SHP77 (cell line): ENCODE measurements at regions not wholly inside any gene's neighbourhood (a gene's known extent, or its start where the extent isn't known, plus 50 kb on each side); places are given as distances from the start of the nearest gene placed in this dataset.
"Not testable (repeated sequence)": the region's sequence is repeated elsewhere in the genome, so short reads cannot be mapped to it uniquely, and the experiment has no call there.

Source experiments
- DNase-seq, 2 experiments: peaks; one replicate each; lab custom pipeline; 2025; lab: John Stamatoyannopoulos, UW

DNA sequence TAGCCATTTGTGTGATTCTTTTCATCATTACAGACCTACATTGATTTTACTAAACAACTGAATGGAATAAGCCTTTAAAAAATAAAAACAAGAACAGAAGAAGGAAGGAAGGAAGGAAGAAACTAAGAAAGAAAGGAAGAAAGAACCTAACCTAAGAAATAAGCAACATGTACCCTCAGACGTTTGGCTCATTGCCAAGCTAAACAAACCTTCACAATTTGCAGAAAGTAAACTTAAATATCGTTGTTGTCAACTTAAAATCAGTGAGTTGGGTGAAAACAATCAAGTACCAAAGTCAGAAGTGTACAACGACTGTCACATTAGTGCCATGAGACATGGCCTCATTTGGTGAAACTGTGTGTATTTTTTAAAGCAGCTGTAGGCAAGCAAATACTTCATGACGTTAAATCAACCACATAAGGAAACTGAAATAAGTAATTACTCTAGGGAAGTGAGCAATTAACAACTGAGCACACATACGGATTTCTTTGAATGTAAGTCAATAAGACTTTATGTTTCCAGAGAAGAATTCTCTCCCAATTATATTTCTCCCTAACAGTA, 313.1 kb upstream of the TMPRSS15 start:
- no peak for DNase-seq

DNA sequence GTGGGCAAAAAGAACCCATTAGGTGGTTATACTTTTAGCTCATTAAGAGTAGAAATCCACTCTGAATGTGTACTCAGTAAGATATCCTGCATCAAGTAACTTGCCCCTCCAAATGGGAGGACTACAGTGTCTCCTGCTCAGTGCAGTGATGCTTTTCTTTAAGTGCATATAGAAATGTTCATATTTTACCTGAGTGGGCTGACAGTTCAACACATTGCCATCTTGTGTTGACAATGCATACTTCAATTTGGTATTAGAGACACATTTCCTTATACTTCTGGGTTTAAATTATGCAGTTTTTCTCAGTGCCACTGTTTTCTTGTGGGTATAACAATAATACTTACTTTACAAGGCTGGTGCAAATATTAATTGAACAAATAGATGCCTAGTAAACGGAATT, 318.6 kb upstream of the TMPRSS15 start:
- DNase-seq, result no peak

DNA sequence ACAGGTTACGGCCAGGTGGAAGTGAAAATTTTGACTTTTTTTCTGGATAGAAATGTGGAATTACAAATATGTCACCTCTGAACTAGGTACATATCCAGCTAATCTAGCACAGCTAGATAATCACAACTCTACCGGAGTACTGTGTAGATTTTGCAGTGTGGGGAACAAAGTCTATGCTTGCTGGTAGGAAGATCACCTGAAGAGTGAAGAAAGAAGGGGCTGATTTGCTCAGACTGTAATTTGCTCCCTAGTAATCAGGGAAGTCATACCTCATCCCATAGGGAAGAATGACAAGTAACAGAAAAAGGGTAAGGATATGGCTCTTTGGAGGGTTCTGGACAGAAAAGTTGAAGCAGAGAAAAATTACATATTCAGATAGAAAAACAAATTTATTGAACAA, 319.6 kb upstream of the TMPRSS15 start:
- DNase-seq, result no peak

DNA sequence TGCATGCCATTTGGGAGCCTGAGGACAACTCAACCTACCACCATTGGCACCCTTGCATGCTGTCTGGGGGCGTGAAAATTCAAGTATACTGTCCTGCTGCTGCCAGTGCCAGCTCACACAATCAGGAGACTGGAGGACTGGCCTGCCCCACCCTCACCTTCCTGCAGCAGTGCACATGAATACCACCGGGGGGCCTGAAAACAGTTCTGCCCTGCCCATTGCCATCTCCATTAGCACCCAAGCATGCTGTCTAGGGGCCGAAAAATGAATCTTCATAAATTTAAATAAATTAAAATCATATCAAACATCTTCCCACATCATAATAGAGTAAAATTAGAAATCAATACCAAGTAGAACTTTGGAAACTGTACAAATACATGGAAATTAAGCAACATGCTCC, 322.1 kb upstream of the TMPRSS15 start:
- DNase-seq, result no peak

DNA sequence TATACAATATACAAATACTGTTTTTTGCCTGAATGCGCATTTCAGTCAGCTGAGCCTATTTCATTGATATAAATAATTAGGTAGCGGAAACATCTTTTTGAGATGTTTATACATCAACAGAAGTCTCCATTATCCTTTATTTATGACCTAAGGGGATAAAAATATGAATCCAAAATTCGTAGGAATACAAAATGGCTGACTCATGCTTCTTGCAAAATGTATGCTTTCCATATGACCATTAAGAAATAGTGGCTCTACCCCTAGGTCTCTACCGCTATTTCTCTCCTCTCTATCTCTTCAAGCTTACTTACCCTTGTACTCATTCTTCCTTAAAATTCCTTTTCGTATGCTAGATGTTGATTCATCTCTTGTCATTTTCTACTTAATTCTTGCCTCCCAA, 338.4 kb upstream of the TMPRSS15 start:
- no peak for DNase-seq

DNA sequence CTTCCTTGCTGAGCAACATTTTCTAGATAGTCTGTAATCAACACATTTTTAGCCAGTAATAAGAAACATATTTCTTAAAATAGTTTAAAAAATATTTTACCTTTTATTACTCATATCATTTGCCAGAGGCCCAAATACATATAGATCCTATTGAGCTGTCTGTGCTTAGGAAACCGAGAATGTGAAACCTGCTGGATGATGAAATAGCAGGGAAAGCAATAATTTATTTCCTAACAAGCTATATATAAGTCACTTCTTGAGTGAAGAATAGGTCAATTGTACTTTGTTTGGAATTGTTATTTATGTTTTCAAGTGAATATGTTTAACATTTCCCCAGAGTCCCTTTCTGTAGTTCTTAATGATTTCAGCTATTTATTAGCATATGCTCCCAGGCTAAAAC, 339.9 kb upstream of the TMPRSS15 start:
- no peak for DNase-seq

DNA sequence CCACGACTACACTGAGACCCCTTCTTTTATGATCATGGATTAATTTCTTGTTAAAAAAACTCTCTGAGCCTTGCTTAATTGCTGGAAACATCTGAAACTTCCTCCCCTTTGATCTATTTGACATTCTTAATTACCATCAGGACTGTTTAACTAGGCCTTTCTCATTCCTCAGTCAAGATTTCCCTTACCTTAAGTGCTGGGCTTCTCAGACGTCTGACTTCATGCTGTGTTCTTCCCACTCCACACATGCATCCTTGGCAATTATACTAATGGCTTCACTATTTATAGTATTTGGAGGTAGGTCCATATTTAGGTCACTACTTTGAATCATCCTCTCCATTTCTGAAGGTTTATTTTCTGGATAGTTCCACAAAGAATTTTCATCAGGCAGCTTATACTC, 341.3 kb upstream of the TMPRSS15 start:
- no peak for DNase-seq

DNA sequence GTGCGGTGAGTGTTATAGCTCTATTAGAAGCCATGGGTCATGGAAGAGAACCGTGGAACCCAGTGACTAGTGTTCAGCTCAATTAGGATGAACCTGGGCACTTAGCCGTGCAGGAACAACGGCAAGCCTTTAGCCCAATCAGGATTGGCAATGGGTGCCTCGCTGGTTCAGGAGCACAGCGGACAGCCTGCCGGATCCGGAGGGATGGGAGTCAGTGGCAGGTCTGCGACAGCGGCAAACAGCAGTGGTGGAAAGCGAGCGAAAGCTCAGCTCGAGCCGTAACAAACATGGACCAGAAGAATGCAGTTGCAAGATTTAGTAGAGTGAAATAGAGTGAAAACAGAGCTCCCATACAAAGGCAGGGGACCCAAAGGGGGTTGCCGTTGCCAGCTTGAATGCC, 349.3 kb upstream of the TMPRSS15 start:
- DNase-seq, result not testable (repeated sequence)

DNA sequence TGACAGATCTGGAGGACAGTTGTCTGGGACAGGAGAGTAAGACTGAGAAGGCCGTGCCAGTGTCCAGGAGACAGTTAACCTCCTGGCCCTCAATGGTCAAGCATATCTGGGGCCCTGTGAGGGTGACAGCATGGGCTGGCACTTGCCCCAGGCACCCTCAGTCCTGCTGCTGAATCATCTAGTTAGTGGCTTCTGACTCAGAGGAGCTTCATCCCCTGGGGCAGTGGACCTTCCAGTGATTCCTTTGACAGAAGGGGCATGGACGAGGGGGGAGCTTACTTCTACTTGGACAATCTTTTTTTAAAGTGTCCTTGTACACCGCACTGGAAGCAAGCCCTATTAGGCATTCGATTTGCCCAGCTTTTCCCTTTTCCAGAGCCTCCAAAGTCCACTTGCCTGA, 352.7 kb upstream of the TMPRSS15 start:
- not testable (repeated sequence) for DNase-seq

DNA sequence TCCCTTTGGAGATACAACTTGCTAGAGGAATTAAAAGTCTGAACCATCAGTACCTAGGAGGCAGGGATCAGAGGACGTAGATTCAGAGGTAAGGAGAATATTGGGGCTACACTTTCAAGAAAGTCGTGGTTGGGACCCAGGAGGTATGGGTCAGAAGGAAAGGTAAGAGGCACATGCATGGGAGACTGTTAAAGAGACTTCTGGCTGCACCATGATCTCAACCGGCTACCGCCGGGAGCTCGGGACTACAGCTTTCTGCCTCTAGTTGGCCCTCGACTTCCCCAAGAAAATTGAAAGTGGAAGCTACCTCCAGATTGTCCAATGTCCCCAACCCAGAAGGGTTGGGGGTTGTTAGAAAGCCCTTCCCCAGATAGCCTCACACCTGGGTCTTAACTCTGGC, 355.7 kb upstream of the TMPRSS15 start:
- DNase-seq, result no peak

DNA sequence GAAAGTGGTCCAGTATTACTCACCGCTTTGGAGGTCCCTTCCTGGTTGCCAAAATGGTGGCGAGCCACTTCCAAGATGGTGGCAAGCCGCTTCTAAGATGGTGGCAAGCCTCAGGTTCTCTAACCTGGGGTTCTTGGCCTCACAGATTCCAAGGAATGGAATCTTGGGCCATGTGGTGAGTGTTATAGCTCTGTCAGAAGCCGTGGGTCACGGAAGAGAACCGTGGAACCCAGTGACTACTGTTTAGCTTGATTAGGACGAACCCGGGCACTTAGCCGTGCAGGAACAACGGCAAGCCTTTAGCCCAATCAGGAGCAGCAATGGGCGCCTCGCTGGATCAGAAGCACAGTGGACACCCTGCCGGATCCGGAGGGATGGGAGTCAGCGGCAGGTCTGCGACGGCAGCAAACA, 356.2 kb upstream of the TMPRSS15 start:
- no peak for DNase-seq

DNA sequence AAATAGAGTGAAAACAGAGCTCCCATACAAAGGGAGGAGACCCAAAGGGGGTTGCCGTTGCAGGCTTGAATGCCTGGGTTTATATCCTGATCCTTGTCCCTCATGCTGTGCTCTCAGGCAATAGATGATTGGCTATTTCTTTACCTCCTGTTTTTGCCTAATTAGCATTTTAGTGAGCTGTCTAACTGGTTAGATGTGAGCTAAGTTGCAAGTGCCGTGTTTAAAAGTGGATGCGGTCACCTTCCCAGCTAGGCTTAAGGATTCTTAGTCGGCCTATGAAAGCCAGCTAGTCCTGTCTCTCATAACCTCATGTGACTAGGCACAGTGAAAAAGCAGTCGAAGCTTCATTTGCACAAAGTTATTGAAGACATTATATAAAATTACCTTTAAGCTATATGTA, 356.7 kb upstream of the TMPRSS15 start:
- no peak for DNase-seq

DNA sequence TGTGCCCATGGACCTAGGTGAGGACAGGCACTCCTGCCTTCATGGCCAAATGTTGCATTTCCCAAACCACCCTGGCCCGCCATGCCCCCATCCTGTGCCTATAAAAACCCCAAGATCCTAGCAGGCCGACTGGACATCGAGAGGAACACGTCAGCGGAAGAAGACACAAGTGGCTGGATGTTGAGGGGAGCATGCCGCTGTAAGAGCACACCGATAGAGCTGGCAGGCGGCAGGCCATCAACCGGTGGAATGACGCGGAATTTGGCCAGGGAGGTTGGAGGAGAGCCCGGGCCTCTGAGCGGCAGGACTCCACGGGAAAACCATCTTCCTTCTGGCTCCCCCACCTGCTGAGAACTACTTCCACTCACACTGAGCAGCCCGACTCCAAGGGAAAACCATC, 361.1 kb upstream of the TMPRSS15 start:
- no peak for DNase-seq

DNA sequence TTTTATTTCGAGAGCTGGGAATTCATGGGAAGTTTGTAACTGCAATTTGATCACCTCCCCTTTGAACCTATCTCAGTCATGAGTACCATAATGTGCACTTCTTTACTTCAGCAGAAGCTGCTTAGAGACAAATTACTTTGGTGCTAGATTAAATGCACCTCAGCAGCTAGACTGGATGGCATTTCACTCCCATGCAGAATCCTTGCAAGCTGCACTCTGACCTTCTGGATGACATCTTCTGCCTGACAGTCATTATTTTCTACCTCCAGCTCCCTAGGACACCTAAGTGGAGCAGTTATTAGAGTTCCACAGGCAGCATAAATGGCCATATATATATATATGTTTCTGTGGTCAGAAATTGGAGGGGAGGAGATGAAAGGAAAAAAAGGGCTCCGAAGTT, 366.0 kb upstream of the TMPRSS15 start:
- DNase-seq, result no peak

DNA sequence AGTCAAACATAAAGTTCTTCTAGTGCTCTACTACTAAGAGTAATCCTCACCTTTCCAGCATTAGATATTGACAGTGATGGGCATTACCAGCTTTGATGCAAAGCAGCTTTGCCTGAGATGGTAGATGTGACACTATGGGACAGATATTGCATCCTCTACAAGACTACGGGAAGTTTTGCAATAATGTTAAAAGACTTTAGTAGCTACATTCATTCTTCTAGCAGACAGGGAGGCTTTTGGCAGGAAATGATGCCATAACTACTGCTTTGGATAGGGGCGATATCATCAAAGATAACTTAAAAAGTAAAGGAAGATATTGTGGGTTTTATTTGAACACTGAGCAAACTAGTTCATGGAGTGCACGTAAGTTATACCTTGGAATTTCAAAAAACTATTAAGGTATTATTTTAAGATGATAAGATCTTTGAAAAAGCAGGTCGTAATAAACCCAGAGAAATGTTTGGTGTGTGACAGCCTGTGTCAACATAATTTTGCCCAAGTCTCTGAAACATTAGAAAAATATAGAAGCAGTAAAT, 368.3 kb upstream of the TMPRSS15 start:
- DNase-seq, result no peak

DNA sequence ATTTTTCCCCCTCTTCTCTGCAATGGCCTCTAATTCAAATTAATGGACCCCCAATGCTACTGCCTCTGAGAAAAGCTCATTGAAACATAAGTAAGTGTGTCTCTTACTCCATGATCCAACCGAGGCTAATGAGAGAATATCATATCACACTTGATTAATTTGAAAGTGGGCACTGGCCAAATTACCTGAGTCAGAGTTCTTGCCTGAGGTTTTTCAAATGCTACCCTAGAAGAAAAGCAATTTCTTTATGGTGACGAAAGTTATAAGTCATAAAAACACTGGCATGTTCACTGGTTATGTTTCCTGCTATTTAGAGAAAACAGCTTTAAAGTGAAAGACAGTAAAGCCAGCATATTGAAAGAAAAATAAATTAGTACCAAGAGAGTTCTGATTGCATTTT, 368.8 kb upstream of the TMPRSS15 start:
- no peak for DNase-seq

DNA sequence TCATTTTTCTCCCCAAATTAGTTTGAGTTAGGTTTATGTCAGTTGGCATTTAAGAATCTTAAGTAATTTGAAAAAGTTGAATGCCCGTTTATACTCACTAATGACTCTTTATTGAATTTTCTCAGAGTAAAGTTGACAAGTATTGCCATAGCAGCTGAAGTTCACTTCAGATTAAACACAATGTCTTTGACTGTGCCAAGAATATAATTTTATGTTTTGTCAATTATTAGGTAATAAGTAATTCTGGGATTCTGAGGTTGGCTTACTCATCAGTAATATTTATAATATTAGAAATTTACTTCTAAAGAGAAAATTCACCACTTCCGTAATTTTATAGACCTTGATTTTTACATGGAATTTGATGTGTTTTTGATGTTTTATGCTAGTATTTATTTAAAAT, 369.3 kb upstream of the TMPRSS15 start:
- DNase-seq, result no peak

DNA sequence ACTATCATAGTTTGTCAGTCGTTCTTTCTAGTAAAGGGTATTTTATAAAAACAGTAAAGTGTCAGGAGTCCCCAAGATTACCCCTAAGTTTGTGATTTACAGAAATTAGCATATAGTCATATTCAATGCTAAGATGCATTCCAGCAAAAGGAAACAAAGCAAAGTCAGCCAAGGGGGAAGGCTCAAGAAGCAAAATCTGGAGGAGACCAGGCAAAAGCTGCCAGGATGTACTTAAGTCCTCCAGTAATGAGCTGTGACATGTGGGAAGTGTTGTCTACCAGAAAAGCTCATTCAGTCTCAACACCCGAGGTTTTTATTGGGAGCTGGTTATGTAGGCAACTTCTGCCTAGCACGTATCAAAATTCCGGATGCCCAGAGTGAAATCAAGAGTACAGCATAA, 373.4 kb upstream of the TMPRSS15 start:
- no peak for DNase-seq

DNA sequence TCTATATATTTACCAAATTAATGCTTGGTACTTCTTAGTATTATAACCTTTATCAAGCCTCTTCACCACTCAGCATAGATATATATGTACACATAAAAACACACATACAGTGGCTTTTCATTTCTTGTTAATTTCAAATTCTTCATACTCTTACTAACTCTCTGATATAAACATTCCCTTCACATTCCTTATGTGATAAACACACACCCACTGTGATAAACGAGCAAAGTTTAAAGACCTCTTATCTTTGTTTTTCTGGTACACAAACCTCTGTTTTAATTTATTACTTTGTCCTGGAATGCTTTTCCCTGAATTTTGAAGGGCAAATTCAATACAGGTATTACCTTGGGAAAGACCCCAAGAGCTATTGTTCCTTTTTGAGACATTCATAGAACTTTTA, 379.1 kb upstream of the TMPRSS15 start:
- DNase-seq, result no peak

DNA sequence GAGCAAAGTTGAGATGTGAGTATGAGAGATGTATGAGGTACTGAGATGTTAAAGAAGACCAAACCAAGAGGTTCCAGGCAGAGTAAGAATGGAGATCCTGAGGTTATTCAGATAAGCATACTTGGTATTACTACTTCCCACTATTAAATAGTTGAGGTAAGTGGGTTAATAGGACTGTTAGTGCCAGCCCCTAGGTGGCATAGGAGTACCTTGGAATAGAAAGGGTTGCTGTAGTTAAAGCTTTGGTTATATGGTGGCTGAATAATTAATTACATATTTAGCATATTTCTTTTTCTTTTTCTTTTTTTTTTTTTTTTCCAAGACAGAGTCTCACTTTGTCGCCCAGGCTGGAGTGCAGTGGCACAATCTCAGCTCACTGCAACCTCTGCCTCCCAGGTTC, 397.9 kb upstream of the TMPRSS15 start:
- DNase-seq, result no peak

DNA sequence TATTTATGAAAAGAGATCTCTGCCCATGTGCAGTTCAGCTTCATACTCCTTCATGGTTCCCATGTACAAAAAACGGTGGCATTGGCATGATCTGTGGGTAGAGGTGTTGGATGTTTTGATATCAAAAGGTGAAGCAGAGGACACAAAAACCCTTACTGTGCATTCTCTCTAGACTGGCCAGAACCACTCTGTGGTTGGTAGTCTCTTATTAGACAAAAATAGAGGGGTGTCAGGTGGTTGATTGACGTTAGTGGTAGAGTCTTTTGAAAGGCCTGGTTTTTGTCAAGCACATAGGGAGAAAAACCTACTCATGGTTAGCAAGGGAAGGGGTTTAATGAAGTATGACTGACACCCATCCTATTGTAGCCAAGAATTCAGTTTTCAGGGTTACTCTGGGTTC, 400.0 kb upstream of the TMPRSS15 start:
- no peak for DNase-seq

DNA sequence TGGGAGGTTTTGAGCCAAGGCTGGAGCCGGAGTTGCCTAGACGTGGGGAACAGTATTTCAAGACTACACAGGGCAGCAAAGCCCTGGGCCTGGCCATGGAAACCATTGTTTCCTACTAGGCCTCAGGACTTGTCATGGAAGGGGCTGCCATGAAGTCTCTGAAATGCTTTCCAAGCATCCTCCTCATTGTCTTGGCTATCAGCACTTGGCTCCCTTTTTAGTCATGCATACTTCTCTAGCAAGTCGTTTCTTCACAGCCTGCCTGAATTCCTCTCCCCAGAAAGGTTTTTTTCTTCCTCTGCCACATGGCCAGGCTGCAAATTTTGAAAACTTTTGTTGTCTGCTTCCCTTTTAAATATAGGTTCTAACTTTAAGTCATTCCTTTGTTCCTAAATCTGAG, 406.6 kb upstream of the TMPRSS15 start:
- no peak for DNase-seq

DNA sequence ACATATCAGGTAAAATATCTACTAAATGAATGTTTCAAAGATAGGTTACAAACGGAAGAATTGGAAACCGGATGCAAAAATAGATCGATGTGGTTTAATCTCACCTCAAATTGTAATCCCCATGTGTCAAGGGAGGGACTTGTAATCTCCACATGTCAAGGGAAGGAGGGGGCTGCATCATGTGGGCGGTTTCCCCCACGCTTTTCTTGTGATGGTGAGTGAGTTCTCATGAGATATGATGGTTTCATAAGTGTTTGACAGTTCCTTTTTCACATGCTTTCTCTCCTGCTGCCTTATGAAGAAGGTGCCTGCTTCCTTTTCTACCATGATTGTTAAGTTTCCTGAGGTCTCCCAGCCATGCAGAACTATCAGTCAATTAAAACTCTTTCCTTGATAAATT, 408.7 kb upstream of the TMPRSS15 start:
- DNase-seq, result no peak

DNA sequence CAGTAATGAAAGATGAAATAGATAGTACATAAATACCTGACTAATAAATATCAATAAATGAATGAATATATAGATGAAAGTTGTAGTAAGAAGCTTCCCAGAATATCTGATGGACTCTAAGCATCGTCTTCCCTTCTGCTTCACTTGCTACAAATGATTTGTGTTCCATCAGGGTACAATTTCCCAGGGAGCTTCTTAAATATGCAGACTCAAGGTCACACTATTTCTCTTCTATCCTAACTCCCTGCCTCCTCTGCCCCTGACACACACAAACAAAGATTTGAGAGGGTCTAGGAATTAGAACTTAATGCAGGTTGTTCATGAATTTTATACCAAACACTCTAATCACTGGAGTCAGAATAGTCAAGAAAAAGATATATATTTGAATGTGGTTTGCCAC, 415.9 kb upstream of the TMPRSS15 start:
- no peak for DNase-seq

DNA sequence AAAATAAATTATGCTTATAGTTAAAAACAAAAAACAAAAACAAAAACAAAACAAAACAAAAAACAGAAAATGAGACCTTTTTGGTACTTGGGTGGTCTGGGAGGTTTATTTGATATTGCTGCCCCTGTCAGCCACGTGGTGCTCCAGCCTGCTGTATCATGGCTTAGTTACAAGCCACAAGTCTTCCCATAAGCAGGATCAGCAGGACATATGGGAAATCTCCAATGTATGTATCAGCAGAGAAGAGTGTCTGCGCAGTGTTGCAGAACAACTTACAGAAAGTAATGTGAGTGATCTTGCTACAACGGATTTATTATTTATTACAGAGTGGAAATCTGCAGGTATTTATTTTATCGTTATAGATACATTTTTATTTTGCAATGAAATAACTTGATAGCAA, 423.0 kb upstream of the TMPRSS15 start:
- no peak for DNase-seq
